ENCODE measurements at regions not wholly inside any gene's neighbourhood (a gene's known extent, or its start where the extent isn't known, plus 50 kb on each side); places are given as distances from the start of the nearest gene placed in this dataset.

DNA sequence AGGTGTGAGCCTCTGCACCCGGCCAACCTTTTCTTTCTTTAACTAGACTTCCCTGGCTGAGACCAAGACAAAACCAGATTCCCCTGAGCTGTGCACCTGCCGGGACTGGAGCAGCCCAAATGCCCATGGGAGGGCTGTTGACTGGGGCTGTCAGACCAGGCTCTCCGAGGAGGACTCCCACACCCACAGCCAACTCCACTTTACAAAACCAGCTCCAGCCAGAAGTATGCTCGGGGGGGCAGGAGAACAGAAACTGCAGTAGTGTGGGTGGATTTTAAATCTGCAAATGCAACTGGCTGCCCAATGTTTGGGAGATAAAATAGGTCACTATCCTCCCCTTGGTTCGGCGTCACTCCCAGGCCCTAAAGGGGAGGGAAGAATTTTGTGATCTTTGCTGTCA, 78.5 kb downstream of the VCPKMT start:
- TF ChIP-seq, protein P1, sequence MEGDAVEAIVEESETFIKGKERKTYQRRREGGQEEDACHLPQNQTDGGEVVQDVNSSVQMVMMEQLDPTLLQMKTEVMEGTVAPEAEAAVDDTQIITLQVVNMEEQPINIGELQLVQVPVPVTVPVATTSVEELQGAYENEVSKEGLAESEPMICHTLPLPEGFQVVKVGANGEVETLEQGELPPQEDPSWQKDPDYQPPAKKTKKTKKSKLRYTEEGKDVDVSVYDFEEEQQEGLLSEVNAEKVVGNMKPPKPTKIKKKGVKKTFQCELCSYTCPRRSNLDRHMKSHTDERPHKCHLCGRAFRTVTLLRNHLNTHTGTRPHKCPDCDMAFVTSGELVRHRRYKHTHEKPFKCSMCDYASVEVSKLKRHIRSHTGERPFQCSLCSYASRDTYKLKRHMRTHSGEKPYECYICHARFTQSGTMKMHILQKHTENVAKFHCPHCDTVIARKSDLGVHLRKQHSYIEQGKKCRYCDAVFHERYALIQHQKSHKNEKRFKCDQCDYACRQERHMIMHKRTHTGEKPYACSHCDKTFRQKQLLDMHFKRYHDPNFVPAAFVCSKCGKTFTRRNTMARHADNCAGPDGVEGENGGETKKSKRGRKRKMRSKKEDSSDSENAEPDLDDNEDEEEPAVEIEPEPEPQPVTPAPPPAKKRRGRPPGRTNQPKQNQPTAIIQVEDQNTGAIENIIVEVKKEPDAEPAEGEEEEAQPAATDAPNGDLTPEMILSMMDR (IDR thresholded peaks at IDR 0.05) = no peak
- no peak for TF ChIP-seq POLR2A (IDR thresholded peaks at IDR 0.05)

Measured in esophagus squamous epithelium (tissue), 4 donors.